ENCODE measurements at regions not wholly inside any gene's neighbourhood (a gene's known extent, or its start where the extent isn't known, plus 50 kb on each side); places are given as distances from the start of the nearest gene placed in this dataset.

DNA sequence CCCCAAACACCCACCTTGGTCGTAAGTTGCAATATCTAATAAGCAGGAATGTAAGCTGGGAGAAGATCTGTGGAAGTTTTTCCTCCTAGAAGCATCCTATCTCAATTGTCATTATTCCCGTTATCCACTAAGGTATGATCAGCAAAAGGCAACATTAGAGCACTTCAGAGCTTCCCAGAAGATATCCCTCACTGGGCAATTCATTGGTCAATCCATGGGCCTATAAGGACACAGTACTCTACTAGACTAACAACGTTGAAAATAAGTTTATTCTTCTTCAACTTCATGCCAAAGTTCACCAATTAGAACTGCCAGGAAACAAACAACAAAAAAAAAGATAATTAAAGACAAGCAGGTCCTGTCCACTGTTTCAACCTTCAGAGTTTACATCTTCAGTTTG, 433.0 kb upstream of the POU3F3 start:
- H3K27ac Mint-ChIP-seq, result no peak overlapping the region

GRCh38 chr2:104425850-104426595, 427.9 kb upstream of the POU3F3 start:
- no peaks in the 10 kb centered on the region for H3K4me1 Mint-ChIP-seq (ENCODE audit: low read depth)
- intact Hi-C loops (cut with micrococcal nuclease), result no loop called here
- H3K27me3 Mint-ChIP-seq, result peaks cover 26% of the 10 kb centered on the region
- H3K9me3 Mint-ChIP-seq, result no peaks in the 10 kb centered on the region
- H3K27ac Mint-ChIP-seq, result no peak overlapping the region
- no peak overlapping the region for H3K4me3 Mint-ChIP-seq
- no peaks in the 10 kb centered on the region for H3K36me3 Mint-ChIP-seq (ENCODE audit: low read depth)

More for the DNA sequence above, 433.0 kb upstream of the POU3F3 start:
- Mint-ChIP-seq H3K4me1 (ENCODE audit: low read depth) (no peaks in the 10 kb centered on the region), H3K4me3 (no peak overlapping the region), H3K36me3 (ENCODE audit: low read depth) (no peaks in the 10 kb centered on the region), H3K27me3 (peaks cover 14% of the 10 kb centered on the region), H3K9me3 (no peaks in the 10 kb centered on the region)
- intact Hi-C loops (cut with micrococcal nuclease), result no loop called here

GRCh38 chr2:104428155-104428554, 425.8 kb upstream of the POU3F3 start:
- intact Hi-C loops (cut with micrococcal nuclease), result no loop called here

DNA sequence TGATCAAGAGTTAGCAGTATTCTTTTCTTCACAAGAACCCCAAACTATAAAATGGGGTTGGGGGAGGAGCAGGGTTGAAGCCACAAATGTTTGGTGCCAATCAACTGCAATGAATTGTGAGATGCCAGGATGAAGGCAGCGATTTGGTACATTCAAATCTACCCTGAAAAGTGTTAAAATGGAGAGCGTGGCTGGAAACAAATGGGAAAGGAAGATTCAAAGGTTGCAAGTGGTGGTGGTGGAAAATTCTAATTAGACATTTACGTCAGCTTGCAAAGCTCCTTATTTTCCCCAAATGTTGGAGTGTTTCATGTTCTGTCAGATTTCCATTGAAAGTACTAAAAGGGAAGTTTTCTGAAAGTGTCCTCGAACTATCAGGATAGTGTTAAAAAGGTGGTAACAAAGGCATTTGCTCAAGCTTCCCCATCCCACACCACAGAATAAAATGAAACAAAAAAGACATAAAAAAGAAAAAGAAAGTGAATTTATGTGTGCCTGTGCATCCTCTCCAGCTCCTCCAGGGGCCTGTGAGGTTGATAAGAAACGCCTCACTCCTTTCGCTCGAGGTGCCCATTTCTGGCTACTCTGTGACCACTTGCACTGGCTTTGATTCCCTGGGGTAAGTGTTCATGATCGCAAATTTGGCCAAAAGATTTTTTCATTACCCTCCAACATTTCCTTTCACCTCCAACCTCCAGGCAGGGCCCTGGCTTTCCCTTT, 424.1 kb upstream of the POU3F3 start:
- no peak overlapping the region for H3K27ac Mint-ChIP-seq
- no peaks in the 10 kb centered on the region for H3K36me3 Mint-ChIP-seq (ENCODE audit: low read depth)
- H3K9me3 Mint-ChIP-seq, result no peaks in the 10 kb centered on the region
- H3K4me3 Mint-ChIP-seq, result no peak overlapping the region
- intact Hi-C loops (cut with micrococcal nuclease), result no loop called here
- H3K4me1 Mint-ChIP-seq (ENCODE audit: low read depth), result peaks cover 6% of the 10 kb centered on the region
- peaks cover 41% of the 10 kb centered on the region for H3K27me3 Mint-ChIP-seq

More at GRCh38 chr2:104428155-104428554, 425.8 kb upstream of the POU3F3 start:
- no peak overlapping the region for H3K4me3 Mint-ChIP-seq
- peaks cover 33% of the 10 kb centered on the region for H3K27me3 Mint-ChIP-seq
- H3K9me3 Mint-ChIP-seq, result no peaks in the 10 kb centered on the region
- H3K27ac Mint-ChIP-seq, result no peak overlapping the region
- H3K36me3 Mint-ChIP-seq (ENCODE audit: low read depth), result no peaks in the 10 kb centered on the region
- H3K4me1 Mint-ChIP-seq (ENCODE audit: low read depth), result no peaks in the 10 kb centered on the region

GRCh38 chr2:104430359-104430740, 423.6 kb upstream of the POU3F3 start:
- no peak overlapping the region for H3K27ac Mint-ChIP-seq
- intact Hi-C loops (cut with micrococcal nuclease), result no loop called here
- H3K4me3 Mint-ChIP-seq, result no peak overlapping the region
- H3K36me3 Mint-ChIP-seq (ENCODE audit: low read depth), result no peaks in the 10 kb centered on the region
- H3K9me3 Mint-ChIP-seq, result no peaks in the 10 kb centered on the region
- peaks cover 7% of the 10 kb centered on the region for H3K4me1 Mint-ChIP-seq (ENCODE audit: low read depth)
- peaks cover 46% of the 10 kb centered on the region for H3K27me3 Mint-ChIP-seq

- H3K36me3 Mint-ChIP-seq (ENCODE audit: low read depth), result no peaks in the 10 kb centered on the region
- no peaks in the 10 kb centered on the region for H3K9me3 Mint-ChIP-seq
- H3K4me3 Mint-ChIP-seq, result no peak overlapping the region
- H3K4me1 Mint-ChIP-seq (ENCODE audit: low read depth), result peaks cover 7% of the 10 kb centered on the region
- intact Hi-C loops (cut with micrococcal nuclease), result no loop called here
- H3K27me3 Mint-ChIP-seq, result peaks cover 49% of the 10 kb centered on the region
- H3K27ac Mint-ChIP-seq, result no peak overlapping the region
These were observed 423.1 kb upstream of the POU3F3 start for GRCh38 chr2:104430852-104431251.

- H3K4me1 Mint-ChIP-seq (ENCODE audit: low read depth), result peaks cover 7% of the 10 kb centered on the region
- no peaks in the 10 kb centered on the region for H3K9me3 Mint-ChIP-seq
- H3K4me3 Mint-ChIP-seq, result no peak overlapping the region
- no peaks in the 10 kb centered on the region for H3K36me3 Mint-ChIP-seq (ENCODE audit: low read depth)
- H3K27me3 Mint-ChIP-seq, result peaks cover 46% of the 10 kb centered on the region
- intact Hi-C loops (cut with micrococcal nuclease), result no loop called here
- H3K27ac Mint-ChIP-seq, result no peak overlapping the region
These were observed 422.2 kb upstream of the POU3F3 start for GRCh38 chr2:104431701-104432121.

GRCh38 chr2:104432401-104432800, 421.5 kb upstream of the POU3F3 start:
- peaks cover 44% of the 10 kb centered on the region for H3K27me3 Mint-ChIP-seq
- H3K9me3 Mint-ChIP-seq, result no peaks in the 10 kb centered on the region
- no peak overlapping the region for H3K4me3 Mint-ChIP-seq
- no peak overlapping the region for H3K27ac Mint-ChIP-seq
- H3K4me1 Mint-ChIP-seq (ENCODE audit: low read depth), result peaks cover 7% of the 10 kb centered on the region
- no peaks in the 10 kb centered on the region for H3K36me3 Mint-ChIP-seq (ENCODE audit: low read depth)
- intact Hi-C loops (cut with micrococcal nuclease), result no loop called here

GRCh38 chr2:104432991-104433390, 420.9 kb upstream of the POU3F3 start:
- Mint-ChIP-seq H3K9me3 (no peaks in the 10 kb centered on the region), H3K4me3 (no peak overlapping the region), H3K36me3 (ENCODE audit: low read depth) (no peaks in the 10 kb centered on the region), H3K4me1 (ENCODE audit: low read depth) (peaks cover 7% of the 10 kb centered on the region), H3K27me3 (peaks cover 44% of the 10 kb centered on the region), H3K27ac (no peak overlapping the region)
- intact Hi-C loops (cut with micrococcal nuclease), result no loop called here

- Mint-ChIP-seq H3K4me3 (no peak overlapping the region), H3K9me3 (no peaks in the 10 kb centered on the region), H3K4me1 (ENCODE audit: low read depth) (peaks cover 7% of the 10 kb centered on the region), H3K27me3 (peaks cover 44% of the 10 kb centered on the region), H3K27ac (no peak overlapping the region), H3K36me3 (ENCODE audit: low read depth) (no peaks in the 10 kb centered on the region)
- intact Hi-C loops (cut with micrococcal nuclease), result no loop called here
These were observed 420.3 kb upstream of the POU3F3 start for GRCh38 chr2:104433657-104434056.

DNA sequence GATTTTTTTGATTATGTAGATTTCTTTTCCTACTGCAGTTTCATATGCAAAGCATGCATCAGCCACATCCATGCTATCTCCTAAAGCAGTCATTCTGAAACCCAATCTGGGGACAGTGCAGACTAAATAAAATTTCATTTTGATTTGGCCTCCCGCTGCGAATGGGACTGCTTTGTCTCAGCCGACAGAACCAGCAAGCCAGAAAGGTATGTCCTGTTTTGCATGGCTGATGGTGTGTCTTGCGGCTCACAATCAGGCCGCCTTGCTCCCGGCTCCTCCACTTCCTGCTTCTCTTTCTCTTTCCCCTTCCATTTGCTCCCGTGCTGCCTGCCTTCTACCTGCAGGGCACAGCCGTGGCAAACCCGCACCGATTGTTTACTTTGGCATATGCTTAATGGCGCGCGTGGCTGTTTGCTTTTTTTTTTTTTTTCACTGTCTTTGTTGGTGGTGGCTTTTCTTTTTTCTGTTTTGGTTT, 419.6 kb upstream of the POU3F3 start:
- peaks cover 7% of the 10 kb centered on the region for H3K4me1 Mint-ChIP-seq (ENCODE audit: low read depth)
- no peaks in the 10 kb centered on the region for H3K36me3 Mint-ChIP-seq (ENCODE audit: low read depth)
- no peaks in the 10 kb centered on the region for H3K9me3 Mint-ChIP-seq
- H3K27ac Mint-ChIP-seq, result no peak overlapping the region
- intact Hi-C loops (cut with micrococcal nuclease), result no loop called here
- H3K27me3 Mint-ChIP-seq, result peaks cover 44% of the 10 kb centered on the region
- H3K4me3 Mint-ChIP-seq, result peak overlapping the region; percentile 59

- intact Hi-C loops (cut with micrococcal nuclease), result no loop called here
- Mint-ChIP-seq H3K4me3 (no peak overlapping the region), H3K36me3 (ENCODE audit: low read depth) (no peaks in the 10 kb centered on the region), H3K27me3 (peaks cover 42% of the 10 kb centered on the region), H3K4me1 (ENCODE audit: low read depth) (peaks cover 7% of the 10 kb centered on the region), H3K9me3 (no peaks in the 10 kb centered on the region), H3K27ac (no peak overlapping the region)
These were observed 418.9 kb upstream of the POU3F3 start for GRCh38 chr2:104434966-104435365.

GRCh38 chr2:104438481-104438880, 415.4 kb upstream of the POU3F3 start:
- Mint-ChIP-seq H3K4me1 (ENCODE audit: low read depth) (peaks cover 7% of the 10 kb centered on the region), H3K4me3 (no peak overlapping the region), H3K9me3 (no peaks in the 10 kb centered on the region), H3K36me3 (ENCODE audit: low read depth) (no peaks in the 10 kb centered on the region), H3K27me3 (peaks cover 25% of the 10 kb centered on the region), H3K27ac (no peak overlapping the region)
- intact Hi-C loops (cut with micrococcal nuclease), result no loop called here

GRCh38 chr2:104443145-104443544, 410.8 kb upstream of the POU3F3 start:
- Mint-ChIP-seq H3K27ac (no peak overlapping the region), H3K4me1 (ENCODE audit: low read depth) (peaks cover 9% of the 10 kb centered on the region), H3K9me3 (no peaks in the 10 kb centered on the region), H3K4me3 (no peak overlapping the region), H3K36me3 (ENCODE audit: low read depth) (no peaks in the 10 kb centered on the region), H3K27me3 (peaks cover 4% of the 10 kb centered on the region)
- intact Hi-C loops (cut with micrococcal nuclease), result loop anchor here (1.0 kb wide), 1 partner anchor 407 kb away; no protein-coding TSS in a partner anchor

Measured in dendritic cell treated with granulocyte-macrophage colony-stimulating factor and Interleukin-4, amounts not matched to agents 40 ng/mL and 50 ng/mL, for 4 days (primary cell).